ENCODE measurements at regions not wholly inside any gene's neighbourhood (a gene's known extent, or its start where the extent isn't known, plus 50 kb on each side); places are given as distances from the start of the nearest gene placed in this dataset.

GRCh38 chrX:134747006-134747405, 50.0 kb downstream of the PABIR2 start:
- H3K36me3 ChIP-seq (ENCODE audit: control insufficient read depth, insufficient read depth, low read length) = no peaks in the 10 kb centered on the region
- intact Hi-C loops (cut with micrococcal nuclease; ENCODE audit: unreplicated experiment) (no loop called here), in situ Hi-C loops (cut with HindIII; ENCODE audit: low pct_unique_long_range_greater_than_20kb, low sequenced_read_pairs) (no loop called here)
- H3K27ac ChIP-seq (ENCODE audit: low read length) = no peak overlapping the region
- TF ChIP-seq TCF7L2 (IDR thresholded peaks at IDR 0.05; ENCODE audit: low read depth, low read length) = no peak
- no peak for TF ChIP-seq CTCF (IDR thresholded peaks at IDR 0.05)
- no peak for TF ChIP-seq REST (IDR thresholded peaks at IDR 0.05; ENCODE audit: insufficient read depth in 1 of 2, low read depth in 2 of 2, low read length in 1 of 2)
- no peak for TF ChIP-seq POLR2AphosphoS5 (IDR thresholded peaks at IDR 0.05; ENCODE audit: low read depth, low read length)
- no peak for ATAC-seq
- no peak overlapping the region for H3K4me3 ChIP-seq (ENCODE audit: low read depth in 2 of 2, low read length in 2 of 2)
- H3K9me3 ChIP-seq (ENCODE audit: control insufficient read depth, insufficient read depth, low read depth, low read length) = no peaks in the 10 kb centered on the region
- POLR2A ChIA-PET = no interaction called here
- no peak for DNase-seq (ENCODE audit: low read depth, low spot score)
- H3K27me3 ChIP-seq (ENCODE audit: control insufficient read depth, insufficient read depth, low read length) = no peaks in the 10 kb centered on the region
- no TSS peak for BruUV-seq (replicated peaks)
- H3K4me1 ChIP-seq (ENCODE audit: control insufficient read depth, insufficient read depth, low read length) = no peaks in the 10 kb centered on the region
- CTCF ChIA-PET = no interaction called here

GRCh38 chrX:134746410-134746785, 50.6 kb downstream of the PABIR2 start:
- BruUV-seq (replicated peaks) = no TSS peak
- intact Hi-C loops (cut with micrococcal nuclease; ENCODE audit: unreplicated experiment) = no loop called here

More at GRCh38 chrX:134746410-134746785, 50.6 kb downstream of the PABIR2 start:
- H3K9me3 ChIP-seq (ENCODE audit: control insufficient read depth, insufficient read depth, low read depth, low read length) = no peaks in the 10 kb centered on the region
- TF ChIP-seq POLR2AphosphoS5 (IDR thresholded peaks at IDR 0.05; ENCODE audit: low read depth, low read length) = no peak
- no peak for TF ChIP-seq SIN3A (IDR thresholded peaks at IDR 0.05; ENCODE audit: borderline replicate concordance, insufficient read depth, low read depth, low read length)
- no peak for TF ChIP-seq CTCF (IDR thresholded peaks at IDR 0.05)
- TF ChIP-seq TCF7L2 (IDR thresholded peaks at IDR 0.05; ENCODE audit: low read depth, low read length) = no peak
- TF ChIP-seq REST (IDR thresholded peaks at IDR 0.05; ENCODE audit: insufficient read depth in 1 of 2, low read depth in 2 of 2, low read length in 1 of 2) = no peak
- ChIA-PET POLR2A (no interaction called here), CTCF (no interaction called here)
- H3K4me3 ChIP-seq (ENCODE audit: low read depth in 2 of 2, low read length in 2 of 2) = no peak overlapping the region
- no peak for ATAC-seq
- in situ Hi-C loops (cut with HindIII; ENCODE audit: low pct_unique_long_range_greater_than_20kb, low sequenced_read_pairs) = no loop called here
- H3K4me1 ChIP-seq (ENCODE audit: control insufficient read depth, insufficient read depth, low read length) = no peaks in the 10 kb centered on the region
- DNase-seq (ENCODE audit: low read depth, low spot score) = no peak
- no peak overlapping the region for H3K27ac ChIP-seq (ENCODE audit: low read length)
- H3K36me3 ChIP-seq (ENCODE audit: control insufficient read depth, insufficient read depth, low read length) = no peaks in the 10 kb centered on the region
- H3K27me3 ChIP-seq (ENCODE audit: control insufficient read depth, insufficient read depth, low read length) = no peaks in the 10 kb centered on the region

All from Panc1 (cell line).